Uterus (tissue), 3 donors: ENCODE measurements at regions not wholly inside any gene's neighbourhood (a gene's known extent, or its start where the extent isn't known, plus 50 kb on each side); places are given as distances from the start of the nearest gene placed in this dataset.

Experiments used
- DNase-seq, 2 donors: peaks; one replicate each; pipeline ENCODE4 v3.0.0-alpha.2; 2019 to 2020
- H3K27ac ChIP-seq, 2 donors: fragments of 200-600 bp; sonication (generic); 1 replicate in 1 of 2; 2 replicates in 1 of 2; pipeline ENCODE4 v1.5.1; 2016 to 2018
- H3K27me3 ChIP-seq, 2 donors: fragments of 200-600 bp; sonication (generic); one replicate each; pipeline ENCODE4 v1.5.1; 2018 to 2019; ENCODE audit warnings: control low read depth in 1 of 2
- H3K36me3 ChIP-seq, 2 donors: fragments of 200-600 bp; sonication (generic); one replicate each; pipeline ENCODE4 v1.5.1; 2019; ENCODE audit warnings: control low read depth in 1 of 2
- H3K4me1 ChIP-seq, 2 donors: fragments of 200-600 bp; sonication (generic); one replicate each; pipeline ENCODE4 v1.5.1; 2018 to 2019; ENCODE audit warnings: control low read depth in 1 of 2
- H3K4me3 ChIP-seq, 2 donors: fragments of 200-600 bp; sonication (generic); 1 replicate in 1 of 2; 2 replicates in 1 of 2; pipeline ENCODE4 v1.5.1; 2018 to 2019; ENCODE audit warnings: mild to moderate bottlenecking in 1 of 2
- H3K9me3 ChIP-seq, 2 donors: fragments of 200-600 bp; sonication (generic); one replicate each; pipeline ENCODE4 v1.5.1; 2019; ENCODE audit warnings: control low read depth in 1 of 2
- CTCF ChIP-seq, 4 experiments: fragments of 200-600 bp in 2 of 4; fragments of 450-650 bp in 2 of 4; sonication (generic) in 2 of 4; IDR thresholded peaks; one replicate each; pipeline ENCODE4 v1.5.1; 2016 to 2019; ENCODE audit warnings: antibody characterized with exemption in 4 of 4, mild to moderate bottlenecking in 2 of 4, moderate library complexity in 1 of 4
- POLR2A ChIP-seq, 2 donors: fragments of 450-650 bp; IDR thresholded peaks; one replicate each; pipeline ENCODE4 v1.6.1; 2016; ENCODE audit warnings: antibody characterized with exemption in 2 of 2, mild to moderate bottlenecking in 1 of 2, moderate library complexity in 1 of 2
- intact Hi-C: fragments of 100-400 bp; cut with DNase I; formaldehyde crosslinking; loops from one replicate; pipeline ENCODE4 v1.15.1; 2023; ENCODE audit warnings: low total_unique reads
- donor health status: DM: yes; HTN: yes; CAD: no.

- H3K9me3 ChIP-seq: no peaks in the 10 kb centered on the region
- TF ChIP-seq CTCF (IDR thresholded peaks at IDR 0.05) (peak in 2 of 4 experiments; percentile 17 to 23), POLR2A (IDR thresholded peaks at IDR 0.05) (no peak)
- intact Hi-C loops: loop anchor here (10.0 kb wide), 1 partner anchor 211 kb away; no protein-coding TSS in a partner anchor
- no peak for DNase-seq
- no peaks in the 10 kb centered on the region for H3K27me3 ChIP-seq
- H3K36me3 ChIP-seq: no peaks in the 10 kb centered on the region
- H3K27ac ChIP-seq: no peak overlapping the region
- no peaks in the 10 kb centered on the region for H3K4me1 ChIP-seq
- H3K4me3 ChIP-seq: no peak overlapping the region
These were observed 86.5 kb downstream of the OTUD1 start for GRCh38 chr10:23525406-23525805.

- H3K9me3 ChIP-seq: no peaks in the 10 kb centered on the region
- H3K27me3 ChIP-seq: no peaks in the 10 kb centered on the region
These were observed 89.5 kb downstream of the OTUD1 start for GRCh38 chr10:23528419-23528818.

GRCh38 chr10:23529625-23530024, 90.8 kb downstream of the OTUD1 start:
- intact Hi-C loops: loop anchor here (10.0 kb wide), 1 partner anchor 215 kb away; no protein-coding TSS in a partner anchor
- no peak overlapping the region for H3K27ac ChIP-seq
- H3K4me1 ChIP-seq: no peaks in the 10 kb centered on the region
- no peaks in the 10 kb centered on the region for H3K36me3 ChIP-seq
- no peaks in the 10 kb centered on the region for H3K27me3 ChIP-seq
- no peak for DNase-seq
- TF ChIP-seq CTCF (IDR thresholded peaks at IDR 0.05) (no peak), POLR2A (IDR thresholded peaks at IDR 0.05) (no peak)
- H3K9me3 ChIP-seq: no peaks in the 10 kb centered on the region
- H3K4me3 ChIP-seq: no peak overlapping the region

More at GRCh38 chr10:23528419-23528818, 89.5 kb downstream of the OTUD1 start:
- Histone ChIP-seq H3K36me3 (no peaks in the 10 kb centered on the region), H3K4me1 (no peaks in the 10 kb centered on the region), H3K4me3 (no peak overlapping the region), H3K27ac (no peak overlapping the region)
- DNase-seq: no peak
- TF ChIP-seq POLR2A (IDR thresholded peaks at IDR 0.05): no peak
- no peak for TF ChIP-seq CTCF (IDR thresholded peaks at IDR 0.05)
- intact Hi-C loops: loop anchor here (10.0 kb wide), 1 partner anchor 214 kb away; no protein-coding TSS in a partner anchor

- TF ChIP-seq CTCF (IDR thresholded peaks at IDR 0.05) (peak in 2 of 4 experiments; percentile 12 to 35), POLR2A (IDR thresholded peaks at IDR 0.05) (no peak)
- DNase-seq: no peak
- Histone ChIP-seq H3K36me3 (no peaks in the 10 kb centered on the region), H3K9me3 (no peaks in the 10 kb centered on the region), H3K4me1 (no peaks in the 10 kb centered on the region), H3K27ac (no peak overlapping the region), H3K4me3 (no peak overlapping the region), H3K27me3 (no peaks in the 10 kb centered on the region)
- intact Hi-C loops: no loop called here
These were observed 91.2 kb downstream of the OTUD1 start for GRCh38 chr10:23530079-23530478.

GRCh38 chr10:23533212-23533611, 94.3 kb downstream of the OTUD1 start:
- intact Hi-C loops: no loop called here
- no peaks in the 10 kb centered on the region for H3K4me1 ChIP-seq
- no peak overlapping the region for H3K4me3 ChIP-seq
- no peak for TF ChIP-seq CTCF (IDR thresholded peaks at IDR 0.05)
- no peak for TF ChIP-seq POLR2A (IDR thresholded peaks at IDR 0.05)
- no peak overlapping the region for H3K27ac ChIP-seq
- no peak for DNase-seq
- H3K9me3 ChIP-seq: no peaks in the 10 kb centered on the region
- no peaks in the 10 kb centered on the region for H3K36me3 ChIP-seq
- H3K27me3 ChIP-seq: no peaks in the 10 kb centered on the region
